Epithelial cell of esophagus (primary cell): ENCODE measurements at regions not wholly inside any gene's neighbourhood (a gene's known extent, or its start where the extent isn't known, plus 50 kb on each side); places are given as distances from the start of the nearest gene placed in this dataset.

Experiments used
- DNase-seq: peaks from one replicate; pipeline ENCODE4 v3.0.0; 2010; ENCODE audit warnings: low read depth
- H3K4me3 ChIP-seq: 2 replicates; pipeline ENCODE4 v1.5.1; 2011; ENCODE audit warnings: mild to moderate bottlenecking, low read length, control low read depth
- TF ChIP-seq, protein P1 (sequence below): IDR thresholded peaks from 2 replicates; pipeline ENCODE4 v1.5.1; 2011; ENCODE audit warnings: low read depth, mild to moderate bottlenecking, low read length, control low read depth, inconsistent platforms; ENCODE audit not compliant: insufficient read depth; ENCODE audit errors: missing control alignments

GRCh38 chr3:6435951-6436350 lies 425.0 kb upstream of the GRM7 start:
- no peak overlapping the region for H3K4me3 ChIP-seq
- TF ChIP-seq, protein P1, sequence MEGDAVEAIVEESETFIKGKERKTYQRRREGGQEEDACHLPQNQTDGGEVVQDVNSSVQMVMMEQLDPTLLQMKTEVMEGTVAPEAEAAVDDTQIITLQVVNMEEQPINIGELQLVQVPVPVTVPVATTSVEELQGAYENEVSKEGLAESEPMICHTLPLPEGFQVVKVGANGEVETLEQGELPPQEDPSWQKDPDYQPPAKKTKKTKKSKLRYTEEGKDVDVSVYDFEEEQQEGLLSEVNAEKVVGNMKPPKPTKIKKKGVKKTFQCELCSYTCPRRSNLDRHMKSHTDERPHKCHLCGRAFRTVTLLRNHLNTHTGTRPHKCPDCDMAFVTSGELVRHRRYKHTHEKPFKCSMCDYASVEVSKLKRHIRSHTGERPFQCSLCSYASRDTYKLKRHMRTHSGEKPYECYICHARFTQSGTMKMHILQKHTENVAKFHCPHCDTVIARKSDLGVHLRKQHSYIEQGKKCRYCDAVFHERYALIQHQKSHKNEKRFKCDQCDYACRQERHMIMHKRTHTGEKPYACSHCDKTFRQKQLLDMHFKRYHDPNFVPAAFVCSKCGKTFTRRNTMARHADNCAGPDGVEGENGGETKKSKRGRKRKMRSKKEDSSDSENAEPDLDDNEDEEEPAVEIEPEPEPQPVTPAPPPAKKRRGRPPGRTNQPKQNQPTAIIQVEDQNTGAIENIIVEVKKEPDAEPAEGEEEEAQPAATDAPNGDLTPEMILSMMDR = no peak
- no peak for DNase-seq

- H3K4me3 ChIP-seq = no peak overlapping the region
- DNase-seq = no peak
- TF ChIP-seq, protein P1 = no peak
These were observed 423.3 kb upstream of the GRM7 start for GRCh38 chr3:6437631-6438030.

- no peak for DNase-seq
- H3K4me3 ChIP-seq = no peak overlapping the region
- TF ChIP-seq, protein P1 = no peak
These were observed 422.9 kb upstream of the GRM7 start for GRCh38 chr3:6438031-6438430.

DNA sequence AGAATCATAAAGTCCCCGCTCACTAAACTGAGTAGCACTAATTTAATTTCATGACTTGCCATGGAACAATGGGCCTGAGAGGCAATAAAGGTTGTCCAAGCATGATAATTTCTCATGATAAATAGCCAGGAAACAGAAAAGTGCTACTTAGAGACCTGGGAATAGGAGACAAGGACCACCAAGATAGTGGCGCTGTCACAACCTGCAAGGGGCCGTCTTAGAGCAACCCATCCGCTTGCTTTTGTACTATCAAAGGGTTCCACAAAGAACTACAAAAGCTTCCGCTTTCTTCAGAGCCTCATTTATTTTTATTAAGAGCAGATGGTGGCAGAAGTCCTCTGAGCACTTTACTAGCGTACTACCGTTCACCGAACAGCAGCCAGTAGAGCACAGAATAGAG lies 421.7 kb upstream of the GRM7 start:
- no peak for DNase-seq
- no peak overlapping the region for H3K4me3 ChIP-seq
- TF ChIP-seq, protein P1 = no peak

GRCh38 chr3:6439824-6440223 lies 421.1 kb upstream of the GRM7 start:
- no peak overlapping the region for H3K4me3 ChIP-seq
- DNase-seq = no peak
- TF ChIP-seq, protein P1 = no peak

DNA sequence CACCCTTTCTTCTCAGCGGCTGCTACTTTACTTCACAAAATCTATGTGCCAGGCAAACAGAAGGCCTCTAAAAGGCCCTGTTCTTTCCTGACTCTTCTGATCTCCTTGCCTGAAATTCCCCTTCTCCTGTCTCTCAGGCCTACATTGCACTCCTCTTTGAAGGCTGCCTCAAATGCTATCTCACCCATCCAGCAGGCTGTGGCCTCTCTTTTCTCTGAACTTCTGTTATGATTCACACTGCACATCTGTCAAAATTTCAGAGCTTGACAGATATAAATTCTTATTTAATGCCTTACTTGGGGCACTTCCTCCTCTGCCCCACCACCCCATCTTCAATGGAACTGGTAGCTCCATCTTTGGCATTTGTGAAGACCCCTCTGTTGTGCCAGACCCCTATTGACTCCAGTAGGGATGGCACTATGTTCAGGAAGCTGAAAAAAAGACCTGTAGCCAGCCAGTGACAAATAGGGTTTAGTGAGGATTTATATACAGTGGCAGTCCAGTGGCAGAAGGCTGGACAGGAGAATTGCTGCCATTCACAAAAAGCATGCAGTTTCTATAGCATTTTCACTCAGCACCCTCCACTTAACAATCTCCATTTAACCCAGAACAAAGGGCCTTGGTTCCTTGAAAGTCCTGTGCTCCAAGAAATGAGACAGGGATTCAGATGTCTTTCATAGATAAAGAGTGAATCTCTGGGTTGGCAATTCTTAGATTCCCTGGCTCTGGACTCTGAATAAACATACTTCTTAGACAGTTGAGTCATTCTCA lies 415.8 kb upstream of the GRM7 start:
- no peak for DNase-seq
- H3K4me3 ChIP-seq = no peak overlapping the region
- TF ChIP-seq, protein P1 = no peak
